Germinal center (tissue), 1 donor: ENCODE measurements at regions not wholly inside any gene's neighbourhood (a gene's known extent, or its start where the extent isn't known, plus 50 kb on each side); places are given as distances from the start of the nearest gene placed in this dataset.

Experiments used
- DNase-seq: peaks from one replicate; pipeline ENCODE4 v3.0.0; 2012; ENCODE audit warnings: mixed read lengths, low spot score

- DNase-seq: no peak
Observed at GRCh38 chr18:56127322-56128099, 510.9 kb downstream of the TXNL1 start.

- DNase-seq: no peak
Observed at GRCh38 chr18:56124186-56124585, 514.2 kb downstream of the TXNL1 start.

DNA sequence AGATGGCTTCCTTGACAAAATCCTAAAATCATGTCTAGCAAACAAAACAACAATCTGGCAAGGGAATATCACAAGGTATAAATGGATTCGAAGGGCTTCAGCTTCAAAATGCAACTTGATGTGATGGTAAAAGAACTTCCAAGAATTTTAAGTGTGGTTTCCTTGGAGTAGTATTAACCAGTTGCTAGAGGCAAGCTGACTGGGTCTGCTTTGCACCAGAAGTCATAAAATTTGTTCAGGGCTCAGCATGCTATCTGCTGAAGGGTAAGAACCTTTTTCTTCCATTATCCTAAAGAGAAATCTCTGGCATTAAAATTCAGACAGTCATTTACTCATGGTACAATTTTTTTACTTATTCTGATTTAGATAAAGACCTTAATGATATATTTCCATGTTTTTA lies 516.7 kb downstream of the TXNL1 start:
- DNase-seq: no peak

- no peak for DNase-seq
Observed at GRCh38 chr18:56120782-56121181, 517.6 kb downstream of the TXNL1 start.

DNA sequence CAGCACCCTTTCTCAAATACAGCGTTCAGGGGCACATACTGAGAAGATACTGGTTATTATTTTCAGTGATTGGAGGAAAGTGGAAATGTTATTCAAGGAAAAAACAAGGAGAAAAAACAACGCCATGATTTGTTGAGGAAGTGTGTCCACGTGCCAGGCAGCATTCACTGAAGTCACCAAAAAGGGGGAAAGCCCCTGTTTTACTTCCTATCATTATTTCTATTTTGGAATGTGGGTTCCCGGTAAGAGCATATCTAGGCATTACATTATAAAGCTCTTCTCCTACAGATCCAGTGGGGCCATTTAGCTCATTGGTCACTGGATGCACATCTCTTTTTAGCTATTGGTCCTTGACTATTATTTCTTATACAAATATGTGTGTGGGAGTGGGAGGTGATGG lies 518.7 kb downstream of the TXNL1 start:
- DNase-seq: no peak

- DNase-seq: no peak
Observed at GRCh38 chr18:56118422-56118821, 520.0 kb downstream of the TXNL1 start.

GRCh38 chr18:56115071-56116015 lies 523.0 kb downstream of the TXNL1 start:
- peak; percentile 14 for DNase-seq

DNA sequence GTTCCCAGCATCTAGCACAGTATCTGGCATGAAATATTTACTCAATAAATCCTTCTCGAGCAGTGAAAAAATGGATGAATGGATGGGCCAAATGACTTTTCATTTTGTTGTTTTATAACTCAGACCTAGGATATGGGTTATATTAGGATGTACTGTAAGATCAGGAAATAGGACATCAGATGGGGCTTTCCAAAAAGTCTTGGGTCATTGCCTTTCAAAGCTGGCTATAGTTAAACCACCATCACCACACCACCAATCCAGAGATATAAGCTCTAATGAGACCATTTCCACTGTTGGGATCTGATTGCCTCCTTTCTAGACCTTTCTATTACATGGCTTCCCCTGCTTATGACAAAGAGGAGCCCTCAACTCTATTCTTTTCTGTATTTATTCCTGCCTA lies 525.0 kb upstream of the TCF4 start:
- DNase-seq: no peak

DNA sequence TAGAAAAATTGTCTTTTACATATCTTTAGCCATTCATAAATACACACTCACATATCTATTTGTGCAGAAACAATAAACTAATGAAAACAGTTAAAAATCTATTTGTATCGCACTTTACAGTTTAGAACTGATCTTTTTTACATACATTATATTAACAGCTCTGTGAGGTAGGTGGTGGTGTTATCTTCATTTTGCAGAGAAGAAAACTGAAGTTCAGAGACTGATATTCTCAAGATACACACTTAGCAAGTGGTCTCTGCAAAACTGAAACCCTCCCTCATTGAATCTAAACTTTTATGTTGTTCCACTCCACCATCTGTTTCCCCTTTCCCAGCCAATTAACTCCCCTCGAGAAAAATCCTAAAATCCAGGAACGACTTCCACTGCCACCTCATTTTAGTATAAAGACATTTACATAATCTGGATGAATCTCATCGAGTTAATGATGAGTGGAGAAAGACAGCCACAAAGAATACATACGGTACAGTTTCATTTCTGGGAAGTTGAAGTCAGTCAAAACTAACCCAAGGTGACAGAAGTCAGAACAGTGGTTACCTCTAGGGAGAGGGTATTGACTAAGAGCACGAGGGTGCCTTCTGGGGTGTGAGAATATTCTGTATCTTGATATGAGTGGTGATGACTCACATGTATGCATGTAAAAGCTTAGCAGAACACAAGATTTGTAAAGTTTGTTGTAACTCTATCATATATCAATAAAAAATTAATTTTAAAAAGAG lies 524.2 kb upstream of the TCF4 start:
- DNase-seq: no peak

- no peak for DNase-seq
Observed at GRCh38 chr18:56109757-56110156, 521.8 kb upstream of the TCF4 start.

DNA sequence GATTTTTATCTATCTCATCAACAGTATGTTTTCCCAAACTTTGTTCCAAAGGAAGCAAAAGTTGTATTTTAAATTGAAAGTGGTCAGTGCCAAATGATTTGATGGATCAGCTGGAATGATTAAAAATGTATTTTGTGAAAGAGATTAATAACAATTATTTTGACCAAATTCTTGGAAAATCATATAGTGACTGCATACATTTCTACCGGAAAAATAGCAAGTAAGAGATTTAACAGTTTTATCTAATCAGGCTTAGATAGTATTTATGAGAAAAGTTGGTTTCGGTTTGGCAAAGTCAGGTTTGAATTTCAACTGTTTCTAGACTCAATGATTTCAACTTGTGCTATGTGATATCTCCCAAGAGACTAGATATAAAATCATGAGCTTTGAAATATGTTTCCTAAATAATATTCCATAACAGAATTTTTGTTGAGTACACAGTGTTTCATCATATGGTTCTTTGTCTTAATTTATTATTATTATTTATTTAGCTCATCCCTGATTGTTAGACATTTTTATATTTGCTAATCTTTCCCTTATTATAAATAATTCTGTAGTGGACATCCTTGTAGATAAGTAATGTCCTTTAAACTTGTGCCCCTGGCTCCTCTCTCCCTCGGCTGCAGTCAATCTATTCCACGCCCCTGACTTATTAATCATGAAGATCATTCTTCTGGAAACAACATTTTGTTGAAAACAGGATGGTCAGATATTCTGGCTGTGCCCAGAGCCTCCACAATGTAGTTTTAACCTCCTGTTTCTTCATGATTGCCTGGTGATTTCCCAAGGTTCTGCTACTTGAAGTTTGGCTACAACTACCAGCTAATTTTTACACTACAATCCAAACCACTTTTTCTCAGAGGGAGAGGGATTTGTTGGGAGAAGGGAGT lies 520.7 kb upstream of the TCF4 start:
- no peak for DNase-seq

DNA sequence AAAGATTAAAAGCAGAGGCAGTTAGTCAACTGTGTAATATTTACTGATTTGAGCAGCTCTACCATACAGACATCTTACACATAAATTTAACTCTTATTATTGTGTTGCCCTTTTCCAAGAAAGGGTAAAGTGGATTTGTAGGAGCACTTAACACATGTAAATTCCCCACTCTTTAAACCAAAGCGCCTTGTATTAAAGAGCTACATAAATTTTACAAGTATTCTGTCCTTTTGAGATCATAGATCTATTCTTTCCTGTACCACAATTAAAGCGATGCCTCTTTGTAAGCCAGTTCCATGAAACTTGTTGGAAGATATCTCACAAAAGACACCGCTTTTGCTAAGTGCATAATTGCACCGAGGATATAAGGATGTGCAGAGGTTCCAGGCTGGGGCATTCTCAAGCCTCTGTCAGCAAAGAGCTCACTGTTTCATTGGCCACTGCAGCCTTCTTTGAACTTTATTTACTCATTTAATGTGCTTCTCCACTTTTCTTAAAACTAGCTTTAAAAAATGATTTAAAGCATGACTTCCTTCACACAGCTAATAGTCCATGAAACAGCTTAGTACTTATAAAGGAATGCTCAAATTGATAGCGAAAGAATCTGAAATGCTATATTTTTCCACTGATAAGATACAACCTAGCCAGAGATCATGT lies 520.0 kb upstream of the TCF4 start:
- DNase-seq: no peak

DNA sequence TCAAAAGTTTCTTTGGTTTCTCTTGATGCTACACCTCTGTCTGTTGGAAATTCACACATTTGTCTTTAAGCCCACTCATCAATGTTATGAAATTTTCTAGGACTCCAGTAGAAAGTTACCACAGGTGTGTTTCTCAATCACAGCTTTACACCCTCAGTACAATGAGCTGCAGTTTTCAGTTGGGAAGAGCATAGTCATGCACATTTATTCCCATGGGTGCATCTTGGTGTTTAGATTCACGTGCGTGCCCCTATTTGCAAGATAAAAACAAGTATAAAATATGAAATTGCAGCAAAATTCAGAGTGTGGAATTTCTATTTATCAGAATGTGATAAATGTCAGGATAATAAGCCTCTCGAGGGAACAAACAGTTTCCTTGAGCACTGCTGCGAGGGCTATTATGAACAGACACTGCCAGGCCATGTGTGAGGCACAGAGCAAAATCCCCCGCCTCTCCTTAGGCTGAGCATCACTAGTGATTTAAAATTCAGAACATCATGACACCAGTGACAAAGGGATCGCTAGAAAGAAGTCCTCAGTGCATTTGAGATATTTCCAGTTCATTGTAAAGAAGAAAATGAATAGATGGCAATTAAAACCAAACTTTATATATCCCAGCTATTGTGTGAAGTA lies 512.2 kb upstream of the TCF4 start:
- no peak for DNase-seq

GRCh38 chr18:56097621-56098020 lies 509.6 kb upstream of the TCF4 start:
- DNase-seq: no peak

DNA sequence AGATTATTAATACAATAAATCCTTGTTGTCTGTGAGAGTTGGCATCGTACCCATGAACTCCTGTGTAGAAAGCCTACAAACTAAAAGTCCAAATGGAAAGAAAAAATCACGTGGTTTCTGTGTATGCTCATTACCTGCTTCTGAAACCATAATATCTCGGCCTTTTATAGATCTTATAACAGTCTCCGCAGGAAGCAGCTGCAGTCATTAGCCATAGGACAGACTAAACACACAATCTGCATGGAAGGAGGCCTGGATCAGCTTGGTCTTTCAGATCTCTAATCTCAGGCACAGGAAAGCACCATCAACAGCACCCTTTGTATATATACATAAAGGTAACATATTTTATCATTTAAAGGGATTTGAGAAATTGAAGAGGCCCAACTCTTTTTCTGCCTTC lies 508.9 kb upstream of the TCF4 start:
- no peak for DNase-seq

DNA sequence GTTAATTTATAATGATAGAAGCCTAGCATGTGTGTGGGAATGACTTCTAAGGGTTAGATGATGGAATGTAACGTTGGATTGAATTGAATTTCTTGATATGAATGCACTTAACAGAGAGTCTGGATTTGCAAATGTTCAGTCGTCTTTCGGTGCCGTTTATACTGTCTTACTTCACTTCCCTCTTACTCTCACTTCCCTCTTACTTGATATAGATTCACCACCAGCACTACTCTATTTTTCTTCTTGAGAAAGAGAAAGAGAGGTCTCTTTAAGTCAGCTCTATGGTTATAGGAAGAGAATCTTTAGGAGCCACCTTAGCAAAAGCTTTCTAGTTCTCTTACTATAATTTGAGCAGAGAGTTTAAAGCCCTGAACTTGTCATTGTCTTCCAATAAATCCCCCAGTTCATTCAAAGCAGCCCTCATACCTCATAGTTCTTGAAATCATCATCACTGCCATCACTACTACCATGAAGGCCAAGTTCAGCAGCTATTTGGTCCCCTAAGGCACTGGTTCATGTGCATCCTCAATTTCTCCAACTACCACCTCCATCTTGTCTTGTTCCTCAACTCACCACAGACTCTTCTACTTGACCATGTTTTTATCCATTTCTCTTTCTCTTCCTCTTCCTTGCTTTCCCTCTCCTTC lies 501.7 kb upstream of the TCF4 start:
- DNase-seq: peak; percentile 20

DNA sequence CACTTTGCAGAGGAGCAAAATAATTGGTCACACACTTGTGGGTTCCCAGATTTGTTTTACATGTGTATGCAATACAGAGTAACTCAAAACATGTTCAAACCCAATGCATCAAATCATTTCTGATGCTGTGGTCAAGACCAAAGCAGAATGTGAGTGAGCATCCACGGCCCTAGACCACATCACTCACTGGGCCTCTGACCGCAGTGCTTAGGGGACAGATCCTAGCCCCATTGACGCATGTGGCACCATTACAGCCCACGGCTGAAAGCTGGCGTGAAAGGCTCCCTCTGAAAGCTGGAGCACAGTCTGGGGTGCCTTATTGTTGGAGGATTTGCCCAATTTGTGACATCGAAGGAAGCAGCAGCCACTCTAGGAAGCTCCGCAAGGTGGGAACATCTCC lies 498.8 kb upstream of the TCF4 start:
- DNase-seq: no peak

GRCh38 chr18:56086176-56086575 lies 498.2 kb upstream of the TCF4 start:
- no peak for DNase-seq

- no peak for DNase-seq
Observed at GRCh38 chr18:56085551-56085950, 497.6 kb upstream of the TCF4 start.
